RWPE1 (cell line): ENCODE measurements at regions not wholly inside any gene's neighbourhood (a gene's known extent, or its start where the extent isn't known, plus 50 kb on each side); places are given as distances from the start of the nearest gene placed in this dataset.

Source experiments
- CTCF ChIA-PET: fragments of 350-600 bp; sonication (Branson Sonifier 250); formaldehyde crosslinking; extraction: SDS; loops from one replicate; lab custom pipeline; 2021; lab: Yijun Ruan, JAX
- POLR2A ChIA-PET: fragments of 400-600 bp; formaldehyde crosslinking; extraction: SDS; loops from one replicate; lab custom pipeline; 2020; ENCODE audit warnings: antibody characterized with exemption; ENCODE audit not compliant: low non-redundant PET; lab: Yijun Ruan, JAX
- DNase-seq: peaks from one replicate; pipeline ENCODE4 v3.0.0; 2012; ENCODE audit warnings: low spot score
- H3K27ac ChIP-seq: fragments of 450-650 bp; 2 replicates; pipeline ENCODE4 v1.5.1; 2017
- CTCF ChIP-seq: fragments of 450-650 bp; conservative IDR thresholded peaks from 2 replicates; pipeline ENCODE4 v1.5.1; 2017; ENCODE audit warnings: low read depth, mild to moderate bottlenecking

- TF ChIP-seq CTCF = no peak
- CTCF ChIA-PET = interaction anchor here (0.6 to 0.9 kb wide), 4 partner anchors 12 to 555 kb away, joined by 3 to 4 read pairs (median 4); no protein-coding TSS in a partner anchor
- POLR2A ChIA-PET = no interaction called here
- DNase-seq = no peak
- no peak overlapping the region for H3K27ac ChIP-seq
Measured at GRCh38 chr13:31031482-31031881, 99.0 kb downstream of the TEX26 start.

GRCh38 chr13:31029102-31029501 lies 96.6 kb downstream of the TEX26 start:
- no peak for DNase-seq
- H3K27ac ChIP-seq = no peak overlapping the region
- no peak for TF ChIP-seq CTCF
- ChIA-PET CTCF (interaction anchor here (0.5 kb wide), 1 partner anchor 130 kb away, joined by 3 read pairs; no protein-coding TSS in a partner anchor), POLR2A (no interaction called here)

GRCh38 chr13:31027136-31027535 lies 94.7 kb downstream of the TEX26 start:
- CTCF ChIA-PET = no interaction called here
- POLR2A ChIA-PET = no interaction called here
- DNase-seq = no peak
- H3K27ac ChIP-seq = no peak overlapping the region
- TF ChIP-seq CTCF = no peak
